ENCODE measurements at regions not wholly inside any gene's neighbourhood (a gene's known extent, or its start where the extent isn't known, plus 50 kb on each side); places are given as distances from the start of the nearest gene placed in this dataset.

DNA sequence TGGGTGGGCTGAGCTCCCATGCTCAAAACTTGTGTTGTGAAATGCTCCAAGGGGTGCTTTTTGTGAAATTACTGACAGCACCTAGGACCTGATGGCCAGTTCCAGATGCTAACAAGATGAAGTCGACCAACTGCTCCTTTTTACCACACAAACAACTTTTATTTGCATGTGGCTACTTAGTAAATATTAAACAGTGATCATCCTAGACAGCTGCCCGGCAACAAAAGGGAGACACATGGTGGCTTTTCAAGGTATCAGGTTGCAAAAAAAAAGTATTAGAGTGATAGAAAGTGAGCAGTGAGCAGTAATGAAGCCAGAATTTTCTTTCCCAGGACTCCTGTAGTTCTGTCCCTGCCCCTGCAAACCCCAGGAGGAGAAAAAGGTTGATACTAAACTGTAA lies 118.5 kb downstream of the RPIA start:
- no peaks in the 10 kb centered on the region for H3K9me3 ChIP-seq
- WGBS, 5 donors, result 14 to 32% (median 23%) methylated on average over 2 of the region's 2 CpGs
- no peak overlapping the region for H3K4me3 ChIP-seq
- intact Hi-C loops (cut with DNase I; ENCODE audit: low total_unique reads), result no loop called here
- H3K27me3 ChIP-seq, result no peaks in the 10 kb centered on the region
- H3K4me1 ChIP-seq, result no peaks in the 10 kb centered on the region
- TF ChIP-seq POLR2AphosphoS5 (IDR thresholded peaks at IDR 0.05) (no peak), POLR2A (IDR thresholded peaks at IDR 0.05) (no peak), EP300 (IDR thresholded peaks at IDR 0.05) (no peak)
- TF ChIP-seq, protein P1, sequence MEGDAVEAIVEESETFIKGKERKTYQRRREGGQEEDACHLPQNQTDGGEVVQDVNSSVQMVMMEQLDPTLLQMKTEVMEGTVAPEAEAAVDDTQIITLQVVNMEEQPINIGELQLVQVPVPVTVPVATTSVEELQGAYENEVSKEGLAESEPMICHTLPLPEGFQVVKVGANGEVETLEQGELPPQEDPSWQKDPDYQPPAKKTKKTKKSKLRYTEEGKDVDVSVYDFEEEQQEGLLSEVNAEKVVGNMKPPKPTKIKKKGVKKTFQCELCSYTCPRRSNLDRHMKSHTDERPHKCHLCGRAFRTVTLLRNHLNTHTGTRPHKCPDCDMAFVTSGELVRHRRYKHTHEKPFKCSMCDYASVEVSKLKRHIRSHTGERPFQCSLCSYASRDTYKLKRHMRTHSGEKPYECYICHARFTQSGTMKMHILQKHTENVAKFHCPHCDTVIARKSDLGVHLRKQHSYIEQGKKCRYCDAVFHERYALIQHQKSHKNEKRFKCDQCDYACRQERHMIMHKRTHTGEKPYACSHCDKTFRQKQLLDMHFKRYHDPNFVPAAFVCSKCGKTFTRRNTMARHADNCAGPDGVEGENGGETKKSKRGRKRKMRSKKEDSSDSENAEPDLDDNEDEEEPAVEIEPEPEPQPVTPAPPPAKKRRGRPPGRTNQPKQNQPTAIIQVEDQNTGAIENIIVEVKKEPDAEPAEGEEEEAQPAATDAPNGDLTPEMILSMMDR (IDR thresholded peaks at IDR 0.05), result no peak
- no peaks in the 10 kb centered on the region for H3K36me3 ChIP-seq
- H3K27ac ChIP-seq, result no peak overlapping the region
- DNase-seq, result peak in 1 of 2 donors; percentile 34

DNA sequence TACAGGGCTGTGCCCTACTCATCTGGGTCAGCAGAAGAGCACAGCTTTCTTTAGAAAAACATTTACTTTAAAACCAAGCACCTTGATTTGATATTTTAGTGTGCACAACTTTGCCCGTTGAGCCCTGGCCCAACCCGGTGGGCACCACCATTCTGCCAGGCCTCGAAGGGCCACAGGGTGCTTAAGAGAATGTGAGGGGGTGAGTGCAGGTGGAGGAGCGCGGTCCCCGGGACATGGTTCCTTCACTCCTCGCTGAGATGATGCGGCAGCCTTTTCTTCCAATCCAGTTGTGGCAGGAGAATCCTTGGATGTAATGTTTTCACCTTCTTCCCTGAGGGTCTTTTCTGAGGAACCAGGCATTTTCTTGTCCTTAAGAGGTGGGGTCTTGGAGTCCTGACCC lies 119.0 kb downstream of the RPIA start:
- H3K4me1 ChIP-seq, result no peaks in the 10 kb centered on the region
- H3K27ac ChIP-seq, result no peak overlapping the region
- no peak for TF ChIP-seq POLR2A (IDR thresholded peaks at IDR 0.05)
- TF ChIP-seq, protein P1 (IDR thresholded peaks at IDR 0.05), result no peak
- no peak for TF ChIP-seq EP300 (IDR thresholded peaks at IDR 0.05)
- TF ChIP-seq POLR2AphosphoS5 (IDR thresholded peaks at IDR 0.05), result no peak
- 89 to 93% (median 92%) methylated on average over 8 of the region's 8 CpGs for WGBS, 5 donors
- H3K36me3 ChIP-seq, result no peaks in the 10 kb centered on the region
- no peak overlapping the region for H3K4me3 ChIP-seq
- intact Hi-C loops (cut with DNase I; ENCODE audit: low total_unique reads), result no loop called here
- DNase-seq, result no peak
- H3K9me3 ChIP-seq, result peaks cover 0 to 4% (median 2%) of the 10 kb centered on the region in 4 donors
- H3K27me3 ChIP-seq, result no peaks in the 10 kb centered on the region

DNA sequence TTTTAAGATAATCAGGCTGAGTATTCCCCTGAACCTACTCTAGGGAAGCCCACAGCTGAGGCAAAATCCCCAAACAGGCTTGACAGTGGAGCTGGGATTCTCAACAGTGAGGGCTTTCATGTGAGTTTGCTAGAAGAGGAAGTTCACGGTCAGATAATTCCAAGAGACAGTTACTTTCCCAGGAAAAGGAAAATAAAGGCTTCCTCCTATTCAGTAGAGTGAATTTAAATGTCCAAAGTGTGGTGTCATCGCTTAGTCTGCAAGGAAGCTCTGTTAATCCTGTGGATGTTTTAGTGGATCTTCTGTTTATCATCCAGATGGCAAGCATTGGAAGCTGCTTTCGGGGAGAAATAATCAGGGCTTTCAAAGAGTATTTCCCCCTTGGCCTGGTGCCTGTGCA lies 119.8 kb downstream of the RPIA start:
- Histone ChIP-seq H3K27me3 (no peaks in the 10 kb centered on the region), H3K4me1 (no peaks in the 10 kb centered on the region), H3K4me3 (no peak overlapping the region), H3K9me3 (peaks cover 0 to 11% (median 8%) of the 10 kb centered on the region in 4 donors), H3K36me3 (no peaks in the 10 kb centered on the region), H3K27ac (no peak overlapping the region)
- DNase-seq, result peak in 1 of 2 donors; percentile 15
- intact Hi-C loops (cut with DNase I; ENCODE audit: low total_unique reads), result no loop called here
- WGBS, 5 donors, result 49 to 71% (median 61%) methylated on average over 3 of the region's 3 CpGs
- no peak for TF ChIP-seq POLR2A (IDR thresholded peaks at IDR 0.05)
- TF ChIP-seq EP300 (IDR thresholded peaks at IDR 0.05), result no peak
- TF ChIP-seq, protein P1 (IDR thresholded peaks at IDR 0.05), result no peak
- TF ChIP-seq POLR2AphosphoS5 (IDR thresholded peaks at IDR 0.05), result no peak

DNA sequence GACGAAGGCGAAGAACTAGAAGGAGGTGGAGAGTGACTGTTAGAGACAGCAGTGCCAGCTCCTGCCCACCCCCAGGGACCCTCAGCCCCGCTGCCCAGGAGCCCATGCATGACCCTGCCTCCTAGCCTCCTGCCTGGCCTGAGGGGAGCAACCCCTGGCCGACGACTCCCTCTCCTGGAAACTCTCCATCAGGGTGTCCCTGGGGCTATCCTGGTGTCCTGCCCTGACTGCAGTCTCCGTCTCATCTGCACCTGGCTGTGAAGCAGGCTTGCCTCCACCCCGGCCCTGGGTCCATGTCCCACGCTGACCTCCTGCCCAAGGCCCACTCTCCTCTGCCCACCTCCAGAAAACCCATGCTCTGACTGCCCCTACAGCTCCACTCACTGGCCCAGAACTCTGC lies 120.2 kb downstream of the RPIA start:
- peaks cover 0 to 13% (median 10%) of the 10 kb centered on the region in 4 donors for H3K9me3 ChIP-seq
- no peak for DNase-seq
- H3K36me3 ChIP-seq, result no peaks in the 10 kb centered on the region
- 64 to 86% (median 77%) methylated on average over 8 of the region's 8 CpGs for WGBS, 5 donors
- TF ChIP-seq POLR2A (IDR thresholded peaks at IDR 0.05) (no peak), POLR2AphosphoS5 (IDR thresholded peaks at IDR 0.05) (no peak), EP300 (IDR thresholded peaks at IDR 0.05) (no peak)
- TF ChIP-seq, protein P1 (IDR thresholded peaks at IDR 0.05), result no peak
- H3K4me3 ChIP-seq, result no peak overlapping the region
- no peaks in the 10 kb centered on the region for H3K27me3 ChIP-seq
- no peak overlapping the region for H3K27ac ChIP-seq
- intact Hi-C loops (cut with DNase I; ENCODE audit: low total_unique reads), result no loop called here
- H3K4me1 ChIP-seq, result no peaks in the 10 kb centered on the region
